ENCODE measurements at regions not wholly inside any gene's neighbourhood (a gene's known extent, or its start where the extent isn't known, plus 50 kb on each side); places are given as distances from the start of the nearest gene placed in this dataset.
A peak's percentile ranks its signal among the peaks of the same experiment; 100 is the strongest.

DNA sequence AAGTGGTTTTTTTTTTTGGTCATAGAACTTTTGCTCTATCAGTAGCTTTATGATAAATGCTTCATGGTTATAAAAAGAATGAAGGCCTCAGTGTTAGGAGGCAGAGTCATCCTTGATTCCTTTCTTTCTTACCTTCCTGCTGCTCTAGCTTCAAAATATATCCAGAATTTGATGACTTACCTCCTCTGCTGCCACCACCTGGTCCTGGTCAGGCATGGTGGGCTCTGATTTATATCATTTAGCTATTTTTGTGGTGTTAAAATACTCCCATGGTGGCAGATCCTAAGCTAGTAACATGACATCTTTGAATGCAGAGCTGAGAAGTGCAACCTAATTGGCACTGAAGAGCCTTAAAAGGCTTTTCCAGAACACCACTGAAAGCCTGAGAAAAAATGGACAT, 508.8 kb upstream of the CDH8 start:
- Mint-ChIP-seq H3K4me1 (peaks cover 9 to 12% of the 10 kb centered on the region in 2 experiments), H3K4me3 (no peak overlapping the region), H3K27me3 (ENCODE audit: low read depth) (no peaks in the 10 kb centered on the region), H3K36me3 (ENCODE audit: insufficient read depth in 1 of 3, low read depth in 3 of 3) (no peaks in the 10 kb centered on the region), H3K27ac (no peak overlapping the region), H3K9me3 (no peaks in the 10 kb centered on the region)
- H2AK5ac ChIP-seq (ENCODE audit: insufficient read length, low read length): no peak overlapping the region
- no peaks in the 10 kb centered on the region for H4K20me1 ChIP-seq (ENCODE audit: control insufficient read depth, insufficient read depth, insufficient read length)
- H2BK12ac ChIP-seq (ENCODE audit: insufficient read length, low read depth, low read length): no peak overlapping the region
- no peak overlapping the region for H3K4me2 ChIP-seq (ENCODE audit: insufficient read depth, insufficient read length, low read length)
- no peak overlapping the region for H3K27ac ChIP-seq (ENCODE audit: insufficient read length, low read depth, low read length)
- no peak overlapping the region for H2BK20ac ChIP-seq (ENCODE audit: low read depth, low read length, poor library complexity, severe bottlenecking)
- H3K79me1 ChIP-seq (ENCODE audit: insufficient read depth, low read depth, low read length, poor library complexity, severe bottlenecking): no peaks in the 10 kb centered on the region
- no peak overlapping the region for H3K23ac ChIP-seq (ENCODE audit: insufficient read length, low read depth, low read length)
- H3K79me2 ChIP-seq (ENCODE audit: insufficient read depth, low read length): no peaks in the 10 kb centered on the region
- H3K27me3 ChIP-seq (ENCODE audit: insufficient read depth, low read length): no peaks in the 10 kb centered on the region; the same call in 1 of the 2 replicates
- no peak overlapping the region for H3T11ph ChIP-seq (ENCODE audit: low read length)
- H3K4me1 ChIP-seq (ENCODE audit: insufficient read depth, low read length): no peaks in the 10 kb centered on the region
- H4K8ac ChIP-seq (replicated peaks; ENCODE audit: insufficient read length, low read depth, low read length): no peak overlapping the region
- TF ChIP-seq CTCF (conservative IDR thresholded peaks at IDR 0.05): peak; percentile 50
- H2BK120ac ChIP-seq (ENCODE audit: low read depth, low read length, poor library complexity, severe bottlenecking): no peak overlapping the region
- H3K14ac ChIP-seq (ENCODE audit: insufficient read depth, low read length): no peak overlapping the region
- H3K9me3 ChIP-seq (ENCODE audit: control insufficient read depth, low read depth, low read length): no peaks in the 10 kb centered on the region
- DNase-seq: no peak
- no peak overlapping the region for H4K5ac ChIP-seq (ENCODE audit: insufficient read length, low read depth, low read length)
- no peak overlapping the region for H2BK5ac ChIP-seq (ENCODE audit: insufficient read length, low read length)
- no peak overlapping the region for H4K91ac ChIP-seq (ENCODE audit: insufficient read length, low read depth, low read length)
- H3K18ac ChIP-seq (ENCODE audit: insufficient read length, low read depth, low read length): no peak overlapping the region
- no peak overlapping the region for H3K9ac ChIP-seq (ENCODE audit: extremely low read depth, insufficient read length, low read length)
- no peak overlapping the region for H2AFZ ChIP-seq (ENCODE audit: low read length)
- H3K23me2 ChIP-seq (ENCODE audit: insufficient read length, low read depth, low read length, poor library complexity, severe bottlenecking): no peaks in the 10 kb centered on the region
- H3K56ac ChIP-seq (ENCODE audit: insufficient read length, low read depth, low read length): no peak overlapping the region
- no peak overlapping the region for H2BK15ac ChIP-seq (ENCODE audit: low read depth, low read length)
- no peak overlapping the region for H3K4ac ChIP-seq (ENCODE audit: low read depth, low read length)

Data from H9 (cell line).